WI38 (cell line): ENCODE measurements at regions not wholly inside any gene's neighbourhood (a gene's known extent, or its start where the extent isn't known, plus 50 kb on each side); places are given as distances from the start of the nearest gene placed in this dataset.

ENCODE experiments used
- H3K4me3 ChIP-seq: 2 replicates; pipeline ENCODE4 v1.5.1; 2011; ENCODE audit warnings: low read depth, mild to moderate bottlenecking, control low read depth, low read length
- TF ChIP-seq, protein P1 (sequence below): IDR thresholded peaks from 2 replicates; pipeline ENCODE4 v1.5.1; 2012; ENCODE audit warnings: low read depth, mild to moderate bottlenecking, control low read depth, low read length

- no peak overlapping the region for H3K4me3 ChIP-seq
- TF ChIP-seq, protein P1, sequence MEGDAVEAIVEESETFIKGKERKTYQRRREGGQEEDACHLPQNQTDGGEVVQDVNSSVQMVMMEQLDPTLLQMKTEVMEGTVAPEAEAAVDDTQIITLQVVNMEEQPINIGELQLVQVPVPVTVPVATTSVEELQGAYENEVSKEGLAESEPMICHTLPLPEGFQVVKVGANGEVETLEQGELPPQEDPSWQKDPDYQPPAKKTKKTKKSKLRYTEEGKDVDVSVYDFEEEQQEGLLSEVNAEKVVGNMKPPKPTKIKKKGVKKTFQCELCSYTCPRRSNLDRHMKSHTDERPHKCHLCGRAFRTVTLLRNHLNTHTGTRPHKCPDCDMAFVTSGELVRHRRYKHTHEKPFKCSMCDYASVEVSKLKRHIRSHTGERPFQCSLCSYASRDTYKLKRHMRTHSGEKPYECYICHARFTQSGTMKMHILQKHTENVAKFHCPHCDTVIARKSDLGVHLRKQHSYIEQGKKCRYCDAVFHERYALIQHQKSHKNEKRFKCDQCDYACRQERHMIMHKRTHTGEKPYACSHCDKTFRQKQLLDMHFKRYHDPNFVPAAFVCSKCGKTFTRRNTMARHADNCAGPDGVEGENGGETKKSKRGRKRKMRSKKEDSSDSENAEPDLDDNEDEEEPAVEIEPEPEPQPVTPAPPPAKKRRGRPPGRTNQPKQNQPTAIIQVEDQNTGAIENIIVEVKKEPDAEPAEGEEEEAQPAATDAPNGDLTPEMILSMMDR: no peak
Measured at GRCh38 chr2:11067221-11068078, 87.8 kb upstream of the SLC66A3 start.

DNA sequence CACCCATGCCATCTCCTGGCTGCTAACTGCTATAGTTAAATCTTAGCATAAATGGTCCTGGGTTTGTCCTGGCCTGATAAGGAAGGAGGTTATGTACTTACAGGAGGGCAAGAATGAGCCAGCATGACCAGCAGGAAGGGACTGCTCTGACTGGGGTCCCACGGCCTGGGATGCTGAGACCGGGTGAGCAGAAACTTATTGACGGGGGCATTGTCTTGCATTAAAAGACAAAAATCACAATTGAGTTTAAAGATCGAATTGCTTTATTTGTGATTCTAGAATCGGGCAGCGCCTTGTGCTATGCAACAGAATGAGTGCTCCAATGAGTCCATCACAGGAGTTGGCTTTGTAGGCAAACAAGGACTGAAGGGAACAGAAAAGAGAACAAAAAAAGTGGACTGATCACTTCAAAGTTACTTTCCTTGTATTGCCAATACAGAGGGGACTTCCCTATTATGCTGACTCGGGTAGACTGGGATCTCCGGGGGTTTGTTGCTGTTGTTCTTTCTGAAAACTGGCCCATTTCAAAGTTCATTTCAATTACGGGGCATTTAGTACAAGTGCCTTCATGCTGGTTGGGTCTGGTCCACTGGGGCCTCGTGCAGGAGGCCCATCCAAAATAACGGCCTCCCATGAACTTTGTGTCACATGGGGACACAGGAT lies 87.1 kb upstream of the SLC66A3 start:
- no peak overlapping the region for H3K4me3 ChIP-seq
- TF ChIP-seq, protein P1: no peak

- TF ChIP-seq, protein P1: no peak
- no peak overlapping the region for H3K4me3 ChIP-seq
Measured at GRCh38 chr2:11068856-11069526, 86.3 kb upstream of the SLC66A3 start.

DNA sequence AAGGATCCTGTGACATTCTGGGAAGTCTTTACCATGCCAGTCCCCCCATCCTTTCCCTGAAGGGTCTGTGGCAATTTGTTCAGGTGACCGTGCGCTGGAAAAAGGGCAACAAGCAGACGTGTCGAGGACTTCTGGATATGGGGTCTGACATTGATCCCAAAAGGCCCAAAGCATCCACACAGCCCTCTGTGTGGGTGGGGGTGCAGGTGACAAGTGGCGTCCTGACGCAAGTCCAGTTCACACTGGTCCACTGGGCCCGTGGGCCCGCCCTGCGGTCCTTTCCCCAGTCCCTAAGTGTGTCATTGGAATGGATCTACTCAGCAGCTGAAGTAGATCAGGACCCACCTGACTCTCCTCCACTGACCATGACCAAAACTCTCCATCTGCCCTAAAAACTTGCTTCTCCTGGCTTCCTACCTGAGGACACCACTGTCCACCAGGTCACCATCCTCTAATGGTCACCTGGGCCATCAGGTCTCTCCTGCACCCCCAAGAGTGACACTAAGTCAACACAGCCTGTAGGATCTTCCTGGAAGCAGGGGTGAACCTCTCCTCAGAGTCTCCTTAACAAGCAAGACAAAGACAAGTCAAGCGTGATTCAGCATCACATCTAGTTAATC lies 85.6 kb upstream of the SLC66A3 start:
- TF ChIP-seq, protein P1: no peak
- no peak overlapping the region for H3K4me3 ChIP-seq

- TF ChIP-seq, protein P1: no peak
- no peak overlapping the region for H3K4me3 ChIP-seq
Measured at GRCh38 chr2:11071211-11071610, 84.1 kb upstream of the SLC66A3 start.

GRCh38 chr2:11071939-11072338 lies 83.3 kb upstream of the SLC66A3 start:
- TF ChIP-seq, protein P1: no peak
- H3K4me3 ChIP-seq: no peak overlapping the region
